A673 (cell line): ENCODE measurements at regions not wholly inside any gene's neighbourhood (a gene's known extent, or its start where the extent isn't known, plus 50 kb on each side); places are given as distances from the start of the nearest gene placed in this dataset.

Experiments used
- EZH2 ChIP-seq: fragments of 200-600 bp; sonication (generic); IDR thresholded peaks from 2 replicates; pipeline ENCODE4 v1.6.1; 2017; ENCODE audit warnings: borderline replicate concordance, low read depth, mild to moderate bottlenecking, mixed read lengths, antibody characterized with exemption, low read length; ENCODE audit not compliant: poor library complexity, severe bottlenecking
- TF ChIP-seq, protein P1 (sequence below): fragments of 300-800, 200-600 bp; sonication (generic); conservative IDR thresholded peaks from 2 replicates; pipeline ENCODE4 v1.5.1; 2017; ENCODE audit warnings: low read depth, mild to moderate bottlenecking, antibody characterized with exemption, low read length, moderate library complexity, mixed read lengths

DNA sequence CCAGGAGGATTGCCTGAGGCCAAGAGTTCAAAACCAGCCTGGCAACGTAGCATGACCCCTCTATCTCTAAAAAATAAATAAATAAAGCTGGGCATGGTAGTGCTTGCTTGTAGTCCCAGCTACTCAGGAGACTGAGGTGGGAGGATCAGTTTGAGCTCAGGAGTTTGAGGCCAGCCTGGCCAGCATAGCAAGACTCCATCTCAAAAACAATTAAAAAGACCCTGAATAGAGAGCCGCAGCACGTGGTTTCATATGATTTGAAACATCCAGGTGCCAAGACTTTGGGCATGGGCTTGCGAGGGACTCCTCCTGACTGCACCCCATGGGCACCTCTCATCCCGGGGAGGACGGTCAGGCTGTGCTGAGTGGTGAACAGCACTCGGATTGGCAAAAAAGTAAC lies 63.9 kb downstream of the ZIC5 start:
- TF ChIP-seq, protein P1, sequence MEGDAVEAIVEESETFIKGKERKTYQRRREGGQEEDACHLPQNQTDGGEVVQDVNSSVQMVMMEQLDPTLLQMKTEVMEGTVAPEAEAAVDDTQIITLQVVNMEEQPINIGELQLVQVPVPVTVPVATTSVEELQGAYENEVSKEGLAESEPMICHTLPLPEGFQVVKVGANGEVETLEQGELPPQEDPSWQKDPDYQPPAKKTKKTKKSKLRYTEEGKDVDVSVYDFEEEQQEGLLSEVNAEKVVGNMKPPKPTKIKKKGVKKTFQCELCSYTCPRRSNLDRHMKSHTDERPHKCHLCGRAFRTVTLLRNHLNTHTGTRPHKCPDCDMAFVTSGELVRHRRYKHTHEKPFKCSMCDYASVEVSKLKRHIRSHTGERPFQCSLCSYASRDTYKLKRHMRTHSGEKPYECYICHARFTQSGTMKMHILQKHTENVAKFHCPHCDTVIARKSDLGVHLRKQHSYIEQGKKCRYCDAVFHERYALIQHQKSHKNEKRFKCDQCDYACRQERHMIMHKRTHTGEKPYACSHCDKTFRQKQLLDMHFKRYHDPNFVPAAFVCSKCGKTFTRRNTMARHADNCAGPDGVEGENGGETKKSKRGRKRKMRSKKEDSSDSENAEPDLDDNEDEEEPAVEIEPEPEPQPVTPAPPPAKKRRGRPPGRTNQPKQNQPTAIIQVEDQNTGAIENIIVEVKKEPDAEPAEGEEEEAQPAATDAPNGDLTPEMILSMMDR, result no peak
- no peak for TF ChIP-seq EZH2
